ENCODE measurements at regions not wholly inside any gene's neighbourhood (a gene's known extent, or its start where the extent isn't known, plus 50 kb on each side); places are given as distances from the start of the nearest gene placed in this dataset.
"Not testable (repeated sequence)": the region's sequence is repeated elsewhere in the genome, so short reads cannot be mapped to it uniquely, and the experiment has no call there.

GRCh38 chr4:56139241-56139827 is 190.6 kb downstream of the CEP135 start:
- Mint-ChIP-seq H3K9me3 (no peaks in the 10 kb centered on the region), H3K27ac (no peak overlapping the region), H3K4me3 (no peak overlapping the region), H3K36me3 (peaks cover 3% of the 10 kb centered on the region), H3K4me1 (peaks cover 16% of the 10 kb centered on the region), H3K27me3 (ENCODE audit: insufficient read depth, low read depth) (no peaks in the 10 kb centered on the region)
- no peak overlapping the region for H3K4me3 ChIP-seq
- no peaks in the 10 kb centered on the region for H3K4me1 ChIP-seq
- H3K79me2 ChIP-seq (ENCODE audit: low read depth) = peaks cover 34% of the 10 kb centered on the region
- no peak overlapping the region for H3K4me2 ChIP-seq
- H4K20me1 ChIP-seq (ENCODE audit: low read depth) = peaks cover 71% of the 10 kb centered on the region
- H3K9me3 ChIP-seq (ENCODE audit: low read depth) = no peaks in the 10 kb centered on the region
- no peaks in the 10 kb centered on the region for H3K36me3 ChIP-seq
- no peaks in the 10 kb centered on the region for H3K27me3 ChIP-seq
- no peak overlapping the region for H2AFZ ChIP-seq (replicated peaks)
- no peak overlapping the region for H3K27ac ChIP-seq
- peak overlapping the region; percentile 36 for H3K9ac ChIP-seq
- no peak for DNase-seq (ENCODE audit: low spot score)
- H3F3A ChIP-seq (ENCODE audit: low read depth) = no peaks in the 10 kb centered on the region
- TF ChIP-seq CTCF (IDR thresholded peaks at IDR 0.05) (no peak), EZH2 (IDR thresholded peaks at IDR 0.05) (no peak), EZH2phosphoT487 (IDR thresholded peaks at IDR 0.05) (no peak)

- H3K9ac ChIP-seq; H3K4me3 Mint-ChIP-seq; H2AFZ ChIP-seq (replicated peaks); H3K9me3 Mint-ChIP-seq; H3K27ac ChIP-seq; DNase-seq (ENCODE audit: low spot score); H3K27ac Mint-ChIP-seq; H3K36me3 Mint-ChIP-seq; H3K27me3 ChIP-seq; H3K4me1 ChIP-seq; H3K9me3 ChIP-seq (ENCODE audit: low read depth); H3K27me3 Mint-ChIP-seq (ENCODE audit: insufficient read depth, low read depth); H3F3A ChIP-seq (ENCODE audit: low read depth); H3K4me2 ChIP-seq; H3K4me3 ChIP-seq; H3K36me3 ChIP-seq: not testable (repeated sequence)
- peaks cover 17% of the 10 kb centered on the region for H3K4me1 Mint-ChIP-seq
- Histone ChIP-seq H4K20me1 (ENCODE audit: low read depth) (peaks cover 79% of the 10 kb centered on the region), H3K79me2 (ENCODE audit: low read depth) (peaks cover 33% of the 10 kb centered on the region)
These were observed 186.1 kb downstream of the CEP135 start for GRCh38 chr4:56134834-56135233.

- no peaks in the 10 kb centered on the region for H3K4me1 ChIP-seq
- H3K9me3 ChIP-seq (ENCODE audit: low read depth) = no peaks in the 10 kb centered on the region
- no peak overlapping the region for H2AFZ ChIP-seq (replicated peaks)
- DNase-seq (ENCODE audit: low spot score) = peak; percentile 26
- Mint-ChIP-seq H3K27me3 (ENCODE audit: insufficient read depth, low read depth) (no peaks in the 10 kb centered on the region), H3K27ac (no peak overlapping the region), H3K4me1 (peaks cover 15% of the 10 kb centered on the region), H3K4me3 (no peak overlapping the region), H3K9me3 (no peaks in the 10 kb centered on the region), H3K36me3 (no peaks in the 10 kb centered on the region)
- H3F3A ChIP-seq (ENCODE audit: low read depth) = no peaks in the 10 kb centered on the region
- peaks cover 79% of the 10 kb centered on the region for H4K20me1 ChIP-seq (ENCODE audit: low read depth)
- peaks cover 36% of the 10 kb centered on the region for H3K79me2 ChIP-seq (ENCODE audit: low read depth)
- H3K4me3 ChIP-seq = no peak overlapping the region
- TF ChIP-seq CTCF (IDR thresholded peaks at IDR 0.05) (no peak), EZH2phosphoT487 (IDR thresholded peaks at IDR 0.05) (no peak), EZH2 (IDR thresholded peaks at IDR 0.05) (no peak)
- no peaks in the 10 kb centered on the region for H3K27me3 ChIP-seq
- H3K4me2 ChIP-seq = no peak overlapping the region
- H3K27ac ChIP-seq = no peak overlapping the region
- H3K36me3 ChIP-seq = no peaks in the 10 kb centered on the region
- no peak overlapping the region for H3K9ac ChIP-seq
These were observed 185.5 kb downstream of the CEP135 start for GRCh38 chr4:56134266-56134665.

GRCh38 chr4:56132835-56133234 is 184.1 kb downstream of the CEP135 start:
- Mint-ChIP-seq H3K27ac (no peak overlapping the region), H3K4me1 (peaks cover 16% of the 10 kb centered on the region)

GRCh38 chr4:56132188-56132587 is 183.4 kb downstream of the CEP135 start:
- peaks cover 23% of the 10 kb centered on the region for H3K4me1 Mint-ChIP-seq
- Histone ChIP-seq H3K4me1 (peaks cover 11% of the 10 kb centered on the region), H3K79me2 (ENCODE audit: low read depth) (peaks cover 50% of the 10 kb centered on the region), H4K20me1 (ENCODE audit: low read depth) (peaks cover 79% of the 10 kb centered on the region)
- H2AFZ ChIP-seq (replicated peaks); H3K36me3 ChIP-seq; H3K27me3 Mint-ChIP-seq (ENCODE audit: insufficient read depth, low read depth); H3K9me3 Mint-ChIP-seq; H3K4me2 ChIP-seq; H3K27ac Mint-ChIP-seq; H3F3A ChIP-seq (ENCODE audit: low read depth); H3K9me3 ChIP-seq (ENCODE audit: low read depth); H3K27ac ChIP-seq; H3K4me3 ChIP-seq; H3K9ac ChIP-seq; H3K27me3 ChIP-seq; DNase-seq (ENCODE audit: low spot score); H3K36me3 Mint-ChIP-seq; H3K4me3 Mint-ChIP-seq: not testable (repeated sequence)

More at GRCh38 chr4:56132835-56133234, 184.1 kb downstream of the CEP135 start:
- Histone ChIP-seq H3K9me3 (ENCODE audit: low read depth) (no peaks in the 10 kb centered on the region), H3K9ac (no peak overlapping the region), H3K27ac (no peak overlapping the region), H2AFZ (replicated peaks) (no peak overlapping the region), H3K4me1 (peaks cover 5% of the 10 kb centered on the region), H3K4me2 (no peak overlapping the region), H3K79me2 (ENCODE audit: low read depth) (peaks cover 49% of the 10 kb centered on the region), H3K4me3 (no peak overlapping the region), H3K27me3 (no peaks in the 10 kb centered on the region), H4K20me1 (ENCODE audit: low read depth) (peaks cover 79% of the 10 kb centered on the region), H3K36me3 (no peaks in the 10 kb centered on the region), H3F3A (ENCODE audit: low read depth) (no peaks in the 10 kb centered on the region)
- H3K9me3 Mint-ChIP-seq = no peaks in the 10 kb centered on the region
- TF ChIP-seq EZH2 (IDR thresholded peaks at IDR 0.05) (no peak), EZH2phosphoT487 (IDR thresholded peaks at IDR 0.05) (no peak), CTCF (IDR thresholded peaks at IDR 0.05) (no peak)
- H3K27me3 Mint-ChIP-seq (ENCODE audit: insufficient read depth, low read depth) = no peaks in the 10 kb centered on the region
- H3K36me3 Mint-ChIP-seq = no peaks in the 10 kb centered on the region
- H3K4me3 Mint-ChIP-seq = no peak overlapping the region
- no peak for DNase-seq (ENCODE audit: low spot score)
